Esophagus squamous epithelium (tissue), 5 donors: ENCODE measurements at regions not wholly inside any gene's neighbourhood (a gene's known extent, or its start where the extent isn't known, plus 50 kb on each side); places are given as distances from the start of the nearest gene placed in this dataset.

Experiments
- DNase-seq: peaks from one replicate; lab custom pipeline; 2025; lab: John Stamatoyannopoulos, UW
- H3K27ac ChIP-seq, 4 donors: fragments of 200-600 bp; sonication (generic); one replicate each; pipeline ENCODE4 v1.5.1; 2016 to 2019; ENCODE audit warnings: mild to moderate bottlenecking in 1 of 4
- H3K27me3 ChIP-seq, 4 donors: fragments of 200-600 bp; sonication (generic); 1 replicate in 3 of 4; 2 replicates in 1 of 4; pipeline versions ENCODE4 v1.5.1 to v1.6.0; 2017 to 2021; ENCODE audit warnings: antibody characterized with exemption in 1 of 4
- H3K36me3 ChIP-seq, 3 donors: fragments of 200-600 bp; sonication (generic); one replicate each; pipeline ENCODE4 v1.5.1; 2016 to 2019
- H3K4me1 ChIP-seq, 3 donors: fragments of 200-600 bp; sonication (generic); one replicate each; pipeline ENCODE4 v1.5.1; 2017 to 2019
- H3K4me3 ChIP-seq, 4 donors: fragments of 200-600 bp; sonication (generic); 1 replicate in 3 of 4; 2 replicates in 1 of 4; pipeline ENCODE4 v1.5.1; 2016 to 2019; ENCODE audit warnings: mild to moderate bottlenecking in 2 of 4, moderate library complexity in 1 of 4
- H3K9me3 ChIP-seq, 3 donors: fragments of 200-600 bp; sonication (generic); one replicate each; pipeline ENCODE4 v1.5.1; 2016 to 2019
- CTCF ChIP-seq, 6 experiments: fragments of 450-650 bp in 4 of 6; fragments of 200-600 bp in 2 of 6; sonication (generic) in 2 of 6; IDR thresholded peaks; one replicate each; pipeline ENCODE4 v1.5.1; 2016 to 2019; ENCODE audit warnings: antibody characterized with exemption in 6 of 6, mild to moderate bottlenecking in 4 of 6, moderate library complexity in 4 of 6
- POLR2A ChIP-seq, 4 donors: fragments of 450-650 bp; IDR thresholded peaks; one replicate each; pipeline ENCODE4 v1.6.1; 2017; ENCODE audit warnings: antibody characterized with exemption in 4 of 4, mild to moderate bottlenecking in 4 of 4, moderate library complexity in 3 of 4
- WGBS, 2 donors: methylation state at CpG; one replicate each; pipeline ENCODE4 v1.1.5; 2018; 5-methylcytosine and 5-hydroxymethylcytosine counted together
- intact Hi-C: fragments of 100-400 bp; cut with DNase I; formaldehyde crosslinking; loops from one replicate; pipeline ENCODE4 v1.15.0; 2022
- donor health status: DM: yes; HTN: yes; CAD: no.

GRCh38 chrX:40325161-40325560 is 227.4 kb upstream of the BCOR start:
- no peak overlapping the region for H3K27ac ChIP-seq
- H3K27me3 ChIP-seq, result no peaks in the 10 kb centered on the region
- TF ChIP-seq POLR2A (IDR thresholded peaks at IDR 0.05), result no peak
- no peak for TF ChIP-seq CTCF (IDR thresholded peaks at IDR 0.05)
- no peaks in the 10 kb centered on the region for H3K9me3 ChIP-seq
- no peak for DNase-seq
- no peaks in the 10 kb centered on the region for H3K36me3 ChIP-seq
- WGBS, 2 donors, result 94 to 95% methylated on average over 3 to 10 of the region's 11 CpGs
- H3K4me3 ChIP-seq, result no peak overlapping the region
- intact Hi-C loops, result no loop called here
- no peaks in the 10 kb centered on the region for H3K4me1 ChIP-seq

- TF ChIP-seq POLR2A (IDR thresholded peaks at IDR 0.05) (no peak), CTCF (IDR thresholded peaks at IDR 0.05) (no peak)
- Histone ChIP-seq H3K36me3 (no peaks in the 10 kb centered on the region), H3K4me3 (no peak overlapping the region), H3K9me3 (no peaks in the 10 kb centered on the region), H3K4me1 (no peaks in the 10 kb centered on the region), H3K27ac (no peak overlapping the region), H3K27me3 (no peaks in the 10 kb centered on the region)
- DNase-seq, result no peak
- intact Hi-C loops, result no loop called here
- WGBS, 2 donors, result 71 to 100% methylated on average over 1 to 5 of the region's 5 CpGs
Measured at GRCh38 chrX:40323977-40324376, 226.2 kb upstream of the BCOR start.

- H3K27me3 ChIP-seq, result no peaks in the 10 kb centered on the region
- H3K27ac ChIP-seq, result no peak overlapping the region
- no peaks in the 10 kb centered on the region for H3K9me3 ChIP-seq
- no peak overlapping the region for H3K4me3 ChIP-seq
- no peak for DNase-seq
- intact Hi-C loops, result no loop called here
- TF ChIP-seq POLR2A (IDR thresholded peaks at IDR 0.05), result no peak
- TF ChIP-seq CTCF (IDR thresholded peaks at IDR 0.05), result no peak
- H3K4me1 ChIP-seq, result no peaks in the 10 kb centered on the region
- no peaks in the 10 kb centered on the region for H3K36me3 ChIP-seq
Measured at GRCh38 chrX:40320819-40321218, 223.1 kb upstream of the BCOR start.

GRCh38 chrX:40318801-40319200 is 221.0 kb upstream of the BCOR start:
- no peak overlapping the region for H3K27ac ChIP-seq
- H3K4me1 ChIP-seq, result no peaks in the 10 kb centered on the region
- WGBS, 2 donors, result 64 to 90% methylated on average over 4 of the region's 4 CpGs
- H3K4me3 ChIP-seq, result no peak overlapping the region
- DNase-seq, result no peak
- H3K36me3 ChIP-seq, result no peaks in the 10 kb centered on the region
- TF ChIP-seq POLR2A (IDR thresholded peaks at IDR 0.05) (no peak), CTCF (IDR thresholded peaks at IDR 0.05) (no peak)
- intact Hi-C loops, result no loop called here
- no peaks in the 10 kb centered on the region for H3K27me3 ChIP-seq
- peaks cover 0 to 6% (median 0%) of the 10 kb centered on the region in 3 donors for H3K9me3 ChIP-seq

- Histone ChIP-seq H3K36me3 (no peaks in the 10 kb centered on the region), H3K27me3 (no peaks in the 10 kb centered on the region), H3K27ac (no peak overlapping the region), H3K4me3 (no peak overlapping the region), H3K4me1 (no peaks in the 10 kb centered on the region), H3K9me3 (peaks cover 0 to 6% (median 0%) of the 10 kb centered on the region in 3 donors)
- no peak for TF ChIP-seq CTCF (IDR thresholded peaks at IDR 0.05)
- intact Hi-C loops, result no loop called here
- 74 to 88% methylated on average over 5 to 6 of the region's 6 CpGs for WGBS, 2 donors
- DNase-seq, result no peak
Measured at GRCh38 chrX:40318076-40318475, 220.3 kb upstream of the BCOR start.
